Osteocyte (in vitro differentiated cells): ENCODE measurements at regions not wholly inside any gene's neighbourhood (a gene's known extent, or its start where the extent isn't known, plus 50 kb on each side); places are given as distances from the start of the nearest gene placed in this dataset.
A peak's percentile ranks its signal among the peaks of the same experiment; 100 is the strongest.
"Not testable (repeated sequence)": the region's sequence is repeated elsewhere in the genome, so short reads cannot be mapped to it uniquely, and the experiment has no call there.

Source experiments
- DNase-seq: peaks from one replicate; pipeline ENCODE4 v3.0.0; 2021; ENCODE audit warnings: mixed read lengths; ENCODE audit not compliant: unreplicated experiment; ENCODE audit errors: extremely low spot score
- H3K27ac Mint-ChIP-seq: one replicate; pipeline ENCODE4 v1.8.0; 2021; ENCODE audit warnings: mild to moderate bottlenecking, mixed read lengths; ENCODE audit not compliant: unreplicated experiment
- H3K27me3 Mint-ChIP-seq: one replicate; pipeline ENCODE4 v1.8.0; 2021; ENCODE audit warnings: mixed read lengths; ENCODE audit not compliant: unreplicated experiment
- H3K36me3 Mint-ChIP-seq: one replicate; pipeline ENCODE4 v1.8.0; 2021; ENCODE audit warnings: mixed read lengths; ENCODE audit not compliant: unreplicated experiment
- H3K4me1 Mint-ChIP-seq: one replicate; pipeline ENCODE4 v1.8.0; 2021; ENCODE audit warnings: mixed read lengths; ENCODE audit not compliant: unreplicated experiment
- H3K4me3 Mint-ChIP-seq: one replicate; pipeline ENCODE4 v1.8.0; 2021; ENCODE audit warnings: mild to moderate bottlenecking, moderate library complexity, mixed read lengths; ENCODE audit not compliant: unreplicated experiment
- H3K9me3 Mint-ChIP-seq: one replicate; pipeline ENCODE4 v1.8.0; 2021; ENCODE audit warnings: mixed read lengths; ENCODE audit not compliant: unreplicated experiment
- TF ChIP-seq, protein P1 (sequence below): fragments of 200-600 bp; sonication (generic); IDR thresholded peaks from 2 replicates; pipeline ENCODE4 v1.5.0; 2021; ENCODE audit warnings: antibody characterized with exemption, mild to moderate bottlenecking, moderate library complexity

DNA sequence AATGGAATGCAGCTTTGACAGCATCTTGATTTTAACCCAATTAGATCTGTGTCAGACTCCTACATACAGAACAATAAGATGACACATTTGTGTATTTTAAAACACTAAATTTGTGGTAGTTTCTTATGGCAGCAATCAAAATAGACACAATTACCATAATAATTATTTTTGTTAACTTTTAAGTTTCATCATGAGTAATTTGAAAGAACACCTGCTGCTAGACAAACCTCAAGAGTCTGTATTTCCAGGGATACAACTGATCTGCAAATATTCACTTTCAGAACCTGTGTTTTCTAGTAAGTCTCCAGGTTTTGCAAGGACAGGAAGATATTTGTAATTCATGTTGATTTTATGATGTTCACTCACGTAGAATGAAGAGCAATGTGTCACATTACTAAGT is 736.8 kb downstream of the DIPK2A start:
- no peaks in the 10 kb centered on the region for H3K27me3 Mint-ChIP-seq
- H3K27ac Mint-ChIP-seq: no peak overlapping the region
- no peaks in the 10 kb centered on the region for H3K4me1 Mint-ChIP-seq
- no peaks in the 10 kb centered on the region for H3K36me3 Mint-ChIP-seq
- H3K4me3 Mint-ChIP-seq: no peak overlapping the region
- H3K9me3 Mint-ChIP-seq: peaks cover 13% of the 10 kb centered on the region
- TF ChIP-seq, protein P1, sequence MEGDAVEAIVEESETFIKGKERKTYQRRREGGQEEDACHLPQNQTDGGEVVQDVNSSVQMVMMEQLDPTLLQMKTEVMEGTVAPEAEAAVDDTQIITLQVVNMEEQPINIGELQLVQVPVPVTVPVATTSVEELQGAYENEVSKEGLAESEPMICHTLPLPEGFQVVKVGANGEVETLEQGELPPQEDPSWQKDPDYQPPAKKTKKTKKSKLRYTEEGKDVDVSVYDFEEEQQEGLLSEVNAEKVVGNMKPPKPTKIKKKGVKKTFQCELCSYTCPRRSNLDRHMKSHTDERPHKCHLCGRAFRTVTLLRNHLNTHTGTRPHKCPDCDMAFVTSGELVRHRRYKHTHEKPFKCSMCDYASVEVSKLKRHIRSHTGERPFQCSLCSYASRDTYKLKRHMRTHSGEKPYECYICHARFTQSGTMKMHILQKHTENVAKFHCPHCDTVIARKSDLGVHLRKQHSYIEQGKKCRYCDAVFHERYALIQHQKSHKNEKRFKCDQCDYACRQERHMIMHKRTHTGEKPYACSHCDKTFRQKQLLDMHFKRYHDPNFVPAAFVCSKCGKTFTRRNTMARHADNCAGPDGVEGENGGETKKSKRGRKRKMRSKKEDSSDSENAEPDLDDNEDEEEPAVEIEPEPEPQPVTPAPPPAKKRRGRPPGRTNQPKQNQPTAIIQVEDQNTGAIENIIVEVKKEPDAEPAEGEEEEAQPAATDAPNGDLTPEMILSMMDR: no peak
- DNase-seq: no peak

DNA sequence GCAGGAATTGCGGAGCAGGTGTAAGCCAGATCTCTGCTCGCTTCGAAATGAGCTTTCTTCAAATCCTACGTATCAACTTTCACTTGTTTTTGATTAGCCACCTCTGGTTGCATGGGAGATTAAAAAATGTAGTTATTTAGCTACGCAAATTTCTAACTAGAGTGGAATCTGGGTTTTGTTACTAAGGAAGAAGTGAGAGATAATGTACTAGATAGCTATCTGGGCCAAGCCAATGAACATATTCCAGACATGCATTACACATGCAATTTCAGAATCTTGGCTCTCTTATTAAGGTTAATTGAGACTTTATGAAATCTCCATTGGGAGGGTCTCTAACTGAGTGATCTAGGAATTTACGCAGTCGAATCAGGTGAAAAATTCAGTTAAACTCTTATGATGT is 765.7 kb downstream of the DIPK2A start:
- Mint-ChIP-seq H3K4me3 (no peak overlapping the region), H3K27me3 (no peaks in the 10 kb centered on the region), H3K27ac (no peak overlapping the region), H3K4me1 (no peaks in the 10 kb centered on the region), H3K36me3 (peaks cover 2% of the 10 kb centered on the region), H3K9me3 (no peaks in the 10 kb centered on the region)
- no peak for DNase-seq
- TF ChIP-seq, protein P1: no peak

DNA sequence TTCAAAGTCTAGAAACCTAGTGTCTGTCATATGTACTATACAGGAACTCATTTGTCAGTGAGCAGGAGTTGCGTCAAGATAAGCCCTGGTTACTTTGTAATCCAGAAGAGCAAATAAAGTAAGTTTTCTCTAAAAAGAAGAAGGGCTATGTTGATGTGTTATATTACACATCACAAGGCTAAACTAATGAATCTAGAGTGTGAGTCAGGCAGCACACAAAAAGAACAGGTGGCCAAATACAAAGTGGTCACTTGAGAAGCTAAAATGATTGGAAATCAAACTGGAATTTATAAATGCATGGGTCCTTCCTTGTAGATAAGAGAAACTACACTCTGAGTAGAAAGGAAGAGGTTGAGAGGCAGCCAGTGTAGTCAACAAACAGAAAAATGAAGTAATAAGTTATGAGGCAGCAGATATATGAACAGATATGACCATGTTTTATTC is 771.6 kb downstream of the DIPK2A start:
- Mint-ChIP-seq H3K36me3 (peaks cover 2% of the 10 kb centered on the region), H3K4me1 (no peaks in the 10 kb centered on the region), H3K27ac (no peak overlapping the region), H3K27me3 (no peaks in the 10 kb centered on the region), H3K4me3 (no peak overlapping the region), H3K9me3 (no peaks in the 10 kb centered on the region)
- DNase-seq: no peak
- TF ChIP-seq, protein P1: no peak

DNA sequence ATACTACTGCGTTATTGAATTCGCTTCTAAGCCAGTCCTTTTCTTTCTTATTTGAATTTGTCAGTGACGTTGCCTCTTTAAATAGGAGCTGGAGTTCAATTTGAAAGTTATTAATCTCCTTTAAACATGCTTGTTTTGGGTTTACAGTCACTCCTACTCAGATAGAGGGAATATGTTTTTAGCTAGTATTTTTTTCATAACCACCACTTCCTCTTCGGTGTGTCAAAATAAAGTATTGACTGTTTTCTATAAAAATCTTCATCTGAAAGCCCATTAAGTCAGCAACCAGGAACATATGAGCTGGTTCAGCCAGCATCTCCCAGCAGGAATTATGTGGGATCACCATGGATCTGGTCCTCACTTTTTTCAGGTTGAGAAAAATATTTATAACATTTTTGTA is 772.9 kb downstream of the DIPK2A start:
- no peak for DNase-seq
- Mint-ChIP-seq H3K27me3 (no peaks in the 10 kb centered on the region), H3K4me1 (no peaks in the 10 kb centered on the region), H3K27ac (no peak overlapping the region), H3K36me3 (peaks cover 2% of the 10 kb centered on the region), H3K4me3 (no peak overlapping the region), H3K9me3 (no peaks in the 10 kb centered on the region)
- TF ChIP-seq, protein P1: no peak

DNA sequence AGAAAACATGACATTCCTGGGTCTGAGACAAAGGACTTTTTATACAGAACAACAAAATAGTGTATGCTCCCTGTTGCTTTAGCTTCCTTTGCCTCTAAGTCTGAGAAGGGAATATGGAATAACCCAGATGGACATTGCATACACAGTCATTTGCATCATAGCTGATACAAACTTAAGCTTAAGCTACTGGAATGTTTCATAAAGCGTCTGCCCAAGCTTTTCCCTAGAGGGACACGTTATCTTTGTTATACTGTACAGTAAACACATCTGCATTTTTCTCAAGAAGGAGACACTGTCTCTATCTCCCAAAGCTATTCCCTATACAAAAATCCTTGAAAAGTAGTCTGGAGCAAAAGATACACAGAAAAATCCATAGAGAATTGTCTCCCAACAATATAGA is 775.0 kb downstream of the DIPK2A start:
- Mint-ChIP-seq H3K27me3 (no peaks in the 10 kb centered on the region), H3K27ac (no peak overlapping the region), H3K4me3 (no peak overlapping the region), H3K9me3 (peaks cover 4% of the 10 kb centered on the region), H3K36me3 (peaks cover 2% of the 10 kb centered on the region), H3K4me1 (no peaks in the 10 kb centered on the region)
- DNase-seq: no peak
- TF ChIP-seq, protein P1: no peak

DNA sequence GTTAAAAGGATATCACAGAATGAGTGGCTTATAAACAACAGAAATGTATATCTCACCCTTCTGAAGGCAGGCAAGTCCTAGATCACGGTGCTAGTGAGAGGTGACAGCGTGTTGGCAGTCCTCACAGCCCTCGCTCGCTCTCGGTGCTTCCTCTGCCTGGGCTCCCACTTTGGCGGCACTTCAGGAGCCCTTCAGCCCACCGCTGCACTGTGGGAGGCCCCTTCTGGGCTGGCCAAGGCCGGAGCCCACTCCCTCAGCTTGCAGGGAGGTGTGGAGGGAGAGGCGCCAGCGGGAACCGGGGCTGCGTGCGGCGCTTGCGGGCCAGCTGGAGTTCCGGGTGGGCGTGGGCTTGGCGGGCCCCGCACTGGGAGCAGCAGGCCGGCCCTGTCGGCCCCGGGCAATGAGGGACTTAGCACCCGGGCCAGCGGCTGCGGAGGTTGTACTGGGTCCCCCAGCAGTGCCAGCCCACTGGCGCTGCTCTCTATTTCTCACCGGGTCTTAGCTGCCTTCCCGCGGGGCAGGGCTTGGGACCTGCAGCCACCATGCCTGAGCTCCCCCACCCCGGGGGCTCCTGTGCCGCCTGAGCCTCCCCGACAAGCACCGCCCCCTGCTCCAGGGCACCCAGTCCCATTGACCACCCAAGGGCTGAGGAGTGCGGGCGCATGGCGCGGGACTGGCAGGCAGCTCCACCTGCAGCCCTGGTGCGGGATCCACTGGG is 778.1 kb downstream of the DIPK2A start:
- not testable (repeated sequence) for H3K9me3 Mint-ChIP-seq, H3K27ac Mint-ChIP-seq, H3K4me1 Mint-ChIP-seq, H3K4me3 Mint-ChIP-seq, H3K27me3 Mint-ChIP-seq, H3K36me3 Mint-ChIP-seq
- peak; percentile 83 for DNase-seq
